HFFc6 (cell line): ENCODE measurements at regions not wholly inside any gene's neighbourhood (a gene's known extent, or its start where the extent isn't known, plus 50 kb on each side); places are given as distances from the start of the nearest gene placed in this dataset.

Experiments used
- DNase-seq: peaks from one replicate; pipeline ENCODE4 v3.0.0-alpha.2; 2018
- H3K27ac Mint-ChIP-seq: 2 replicates; pipeline ENCODE4 v1.8.0; 2020; ENCODE audit warnings: mild to moderate bottlenecking, mixed read lengths
- H3K27me3 Mint-ChIP-seq: 2 replicates; pipeline ENCODE4 v1.8.0; 2021; ENCODE audit warnings: mild to moderate bottlenecking, moderate library complexity, mixed read lengths; ENCODE audit not compliant: insufficient read depth
- H3K36me3 Mint-ChIP-seq: 2 replicates; pipeline ENCODE4 v1.8.0; 2021; ENCODE audit warnings: low read depth, mixed read lengths
- H3K4me1 Mint-ChIP-seq: 2 replicates; pipeline ENCODE4 v1.8.0; 2020; ENCODE audit warnings: low read depth, mixed read lengths
- H3K4me3 Mint-ChIP-seq: 2 replicates; pipeline ENCODE4 v1.8.0; 2020; ENCODE audit warnings: mild to moderate bottlenecking, moderate library complexity, mixed read lengths
- H3K9me3 Mint-ChIP-seq: 2 replicates; pipeline ENCODE4 v1.8.0; 2020; ENCODE audit warnings: mild to moderate bottlenecking, mixed read lengths
- CTCF ChIP-seq: fragments of 200-600 bp; sonication (generic); IDR thresholded peaks from 2 replicates; pipeline ENCODE4 v1.5.0; 2021; ENCODE audit warnings: antibody characterized with exemption, mild to moderate bottlenecking

GRCh38 chr2:4549666-4550210 is 846.4 kb downstream of the DCDC2C start:
- Mint-ChIP-seq H3K36me3 (no peaks in the 10 kb centered on the region), H3K4me3 (no peak overlapping the region), H3K4me1 (no peaks in the 10 kb centered on the region), H3K27me3 (no peaks in the 10 kb centered on the region), H3K27ac (no peak overlapping the region), H3K9me3 (peaks cover 36% of the 10 kb centered on the region)
- DNase-seq: no peak
- TF ChIP-seq CTCF: no peak

- H3K36me3 Mint-ChIP-seq: no peaks in the 10 kb centered on the region
- DNase-seq: no peak
- H3K27ac Mint-ChIP-seq: no peak overlapping the region
- no peaks in the 10 kb centered on the region for H3K27me3 Mint-ChIP-seq
- no peak for TF ChIP-seq CTCF
- peaks cover 47% of the 10 kb centered on the region for H3K9me3 Mint-ChIP-seq
- no peak overlapping the region for H3K4me3 Mint-ChIP-seq
- H3K4me1 Mint-ChIP-seq: no peaks in the 10 kb centered on the region
These were observed 848.5 kb downstream of the DCDC2C start for GRCh38 chr2:4551691-4552474.

GRCh38 chr2:4553241-4553640 is 849.9 kb downstream of the DCDC2C start:
- Mint-ChIP-seq H3K4me1 (no peaks in the 10 kb centered on the region), H3K36me3 (no peaks in the 10 kb centered on the region), H3K9me3 (peaks cover 45% of the 10 kb centered on the region), H3K27me3 (no peaks in the 10 kb centered on the region), H3K27ac (no peak overlapping the region), H3K4me3 (no peak overlapping the region)
- no peak for TF ChIP-seq CTCF
- DNase-seq: no peak

GRCh38 chr2:4556135-4556896 is 852.9 kb downstream of the DCDC2C start:
- Mint-ChIP-seq H3K4me3 (no peak overlapping the region), H3K36me3 (no peaks in the 10 kb centered on the region), H3K4me1 (no peaks in the 10 kb centered on the region), H3K9me3 (peaks cover 48% of the 10 kb centered on the region), H3K27ac (no peak overlapping the region), H3K27me3 (no peaks in the 10 kb centered on the region)
- no peak for DNase-seq
- no peak for TF ChIP-seq CTCF

- H3K27ac Mint-ChIP-seq: no peak overlapping the region
- no peak overlapping the region for H3K4me3 Mint-ChIP-seq
These were observed 857.8 kb downstream of the DCDC2C start for GRCh38 chr2:4561196-4561595.

More at GRCh38 chr2:4561196-4561595, 857.8 kb downstream of the DCDC2C start:
- Mint-ChIP-seq H3K27me3 (no peaks in the 10 kb centered on the region), H3K4me1 (no peaks in the 10 kb centered on the region), H3K36me3 (no peaks in the 10 kb centered on the region), H3K9me3 (peaks cover 31% of the 10 kb centered on the region)
- DNase-seq: no peak
- TF ChIP-seq CTCF: no peak
